ENCODE measurements at regions not wholly inside any gene's neighbourhood (a gene's known extent, or its start where the extent isn't known, plus 50 kb on each side); places are given as distances from the start of the nearest gene placed in this dataset.

- no peak overlapping the region for H3K9ac ChIP-seq (ENCODE audit: insufficient read length)
- no peak overlapping the region for H3K4me3 ChIP-seq
- TF ChIP-seq EZH2 (IDR thresholded peaks at IDR 0.05) (no peak), FOXP2 (optimal IDR thresholded peaks at IDR 0.05; ENCODE audit: control extremely low read depth, extremely low read length, insufficient read depth) (no peak), POLR2AphosphoS5 (IDR thresholded peaks at IDR 0.05; ENCODE audit: borderline replicate concordance, low read depth, low read length) (no peak)
- no peaks in the 10 kb centered on the region for H3K9me3 ChIP-seq (ENCODE audit: low read depth, low read length)
- DNase-seq (ENCODE audit: low read depth, low spot score), result no peak
- no peaks in the 10 kb centered on the region for H3K36me3 ChIP-seq (ENCODE audit: insufficient read depth, low read length)
- no peak overlapping the region for H3K27ac ChIP-seq
Measured at GRCh38 chr14:28584951-28585350, 181.6 kb upstream of the FOXG1 start.

GRCh38 chr14:28589792-28590191 is 176.8 kb upstream of the FOXG1 start:
- H3K4me3 ChIP-seq, result no peak overlapping the region
- no peak for DNase-seq (ENCODE audit: low read depth, low spot score)
- H3K36me3 ChIP-seq (ENCODE audit: insufficient read depth, low read length), result no peaks in the 10 kb centered on the region
- no peak overlapping the region for H3K9ac ChIP-seq (ENCODE audit: insufficient read length)
- no peak overlapping the region for H3K27ac ChIP-seq
- H3K9me3 ChIP-seq (ENCODE audit: low read depth, low read length), result no peaks in the 10 kb centered on the region
- no peak for TF ChIP-seq FOXP2 (optimal IDR thresholded peaks at IDR 0.05; ENCODE audit: control extremely low read depth, extremely low read length, insufficient read depth)
- TF ChIP-seq EZH2 (IDR thresholded peaks at IDR 0.05), result no peak
- TF ChIP-seq POLR2AphosphoS5 (IDR thresholded peaks at IDR 0.05; ENCODE audit: borderline replicate concordance, low read depth, low read length), result no peak

GRCh38 chr14:28596391-28596790 is 170.2 kb upstream of the FOXG1 start:
- H3K4me3 ChIP-seq, result no peak overlapping the region
- no peak overlapping the region for H3K27ac ChIP-seq
- H3K36me3 ChIP-seq (ENCODE audit: insufficient read depth, low read length), result no peaks in the 10 kb centered on the region
- DNase-seq (ENCODE audit: low read depth, low spot score), result no peak
- no peak overlapping the region for H3K9ac ChIP-seq (ENCODE audit: insufficient read length)
- H3K9me3 ChIP-seq (ENCODE audit: low read depth, low read length), result no peaks in the 10 kb centered on the region
- TF ChIP-seq FOXP2 (optimal IDR thresholded peaks at IDR 0.05; ENCODE audit: control extremely low read depth, extremely low read length, insufficient read depth) (no peak), EZH2 (IDR thresholded peaks at IDR 0.05) (no peak), POLR2AphosphoS5 (IDR thresholded peaks at IDR 0.05; ENCODE audit: borderline replicate concordance, low read depth, low read length) (no peak)

- Histone ChIP-seq H3K36me3 (ENCODE audit: insufficient read depth, low read length) (no peaks in the 10 kb centered on the region), H3K4me3 (no peak overlapping the region), H3K9me3 (ENCODE audit: low read depth, low read length) (no peaks in the 10 kb centered on the region), H3K27ac (no peak overlapping the region), H3K9ac (ENCODE audit: insufficient read length) (no peak overlapping the region)
- no peak for DNase-seq (ENCODE audit: low read depth, low spot score)
- TF ChIP-seq FOXP2 (optimal IDR thresholded peaks at IDR 0.05; ENCODE audit: control extremely low read depth, extremely low read length, insufficient read depth) (no peak), EZH2 (IDR thresholded peaks at IDR 0.05) (no peak)
Measured at GRCh38 chr14:28599191-28599590, 167.4 kb upstream of the FOXG1 start.

- no peaks in the 10 kb centered on the region for H3K9me3 ChIP-seq (ENCODE audit: low read depth, low read length)
- no peak overlapping the region for H3K4me3 ChIP-seq
- no peak overlapping the region for H3K9ac ChIP-seq (ENCODE audit: insufficient read length)
- no peak for DNase-seq (ENCODE audit: low read depth, low spot score)
- H3K36me3 ChIP-seq (ENCODE audit: insufficient read depth, low read length), result no peaks in the 10 kb centered on the region
- TF ChIP-seq FOXP2 (optimal IDR thresholded peaks at IDR 0.05; ENCODE audit: control extremely low read depth, extremely low read length, insufficient read depth), result no peak
- no peak overlapping the region for H3K27ac ChIP-seq
Measured at GRCh38 chr14:28599605-28600004, 167.0 kb upstream of the FOXG1 start.

- no peak for TF ChIP-seq POLR2AphosphoS5 (IDR thresholded peaks at IDR 0.05; ENCODE audit: borderline replicate concordance, low read depth, low read length)
- no peak for TF ChIP-seq EZH2 (IDR thresholded peaks at IDR 0.05)
- no peak for TF ChIP-seq FOXP2 (optimal IDR thresholded peaks at IDR 0.05; ENCODE audit: control extremely low read depth, extremely low read length, insufficient read depth)
- DNase-seq (ENCODE audit: low read depth, low spot score), result no peak
- no peaks in the 10 kb centered on the region for H3K36me3 ChIP-seq (ENCODE audit: insufficient read depth, low read length)
- H3K9ac ChIP-seq (ENCODE audit: insufficient read length), result no peak overlapping the region
- no peaks in the 10 kb centered on the region for H3K9me3 ChIP-seq (ENCODE audit: low read depth, low read length)
- no peak overlapping the region for H3K27ac ChIP-seq
- no peak overlapping the region for H3K4me3 ChIP-seq
Measured at GRCh38 chr14:28603606-28604005, 163.0 kb upstream of the FOXG1 start.

GRCh38 chr14:28607661-28608060 is 158.9 kb upstream of the FOXG1 start:
- no peak for TF ChIP-seq FOXP2 (optimal IDR thresholded peaks at IDR 0.05; ENCODE audit: control extremely low read depth, extremely low read length, insufficient read depth)
- no peak for TF ChIP-seq POLR2AphosphoS5 (IDR thresholded peaks at IDR 0.05; ENCODE audit: borderline replicate concordance, low read depth, low read length)
- TF ChIP-seq EZH2 (IDR thresholded peaks at IDR 0.05), result no peak
- DNase-seq (ENCODE audit: low read depth, low spot score), result no peak

GRCh38 chr14:28608443-28608842 is 158.1 kb upstream of the FOXG1 start:
- Histone ChIP-seq H3K4me3 (no peak overlapping the region), H3K27ac (no peak overlapping the region), H3K9ac (ENCODE audit: insufficient read length) (no peak overlapping the region), H3K36me3 (ENCODE audit: insufficient read depth, low read length) (no peaks in the 10 kb centered on the region), H3K9me3 (ENCODE audit: low read depth, low read length) (no peaks in the 10 kb centered on the region)
- no peak for TF ChIP-seq POLR2AphosphoS5 (IDR thresholded peaks at IDR 0.05; ENCODE audit: borderline replicate concordance, low read depth, low read length)
- no peak for DNase-seq (ENCODE audit: low read depth, low spot score)

More at GRCh38 chr14:28607661-28608060, 158.9 kb upstream of the FOXG1 start:
- Histone ChIP-seq H3K27ac (no peak overlapping the region), H3K36me3 (ENCODE audit: insufficient read depth, low read length) (no peaks in the 10 kb centered on the region), H3K4me3 (no peak overlapping the region), H3K9ac (ENCODE audit: insufficient read length) (no peak overlapping the region), H3K9me3 (ENCODE audit: low read depth, low read length) (no peaks in the 10 kb centered on the region)

- DNase-seq (ENCODE audit: low read depth, low spot score), result peak; percentile 60
- Histone ChIP-seq H3K27ac (no peak overlapping the region), H3K4me3 (no peak overlapping the region), H3K9me3 (ENCODE audit: low read depth, low read length) (no peaks in the 10 kb centered on the region), H3K9ac (ENCODE audit: insufficient read length) (no peak overlapping the region), H3K36me3 (ENCODE audit: insufficient read depth, low read length) (no peaks in the 10 kb centered on the region)
- TF ChIP-seq FOXP2 (optimal IDR thresholded peaks at IDR 0.05; ENCODE audit: control extremely low read depth, extremely low read length, insufficient read depth) (no peak), EZH2 (IDR thresholded peaks at IDR 0.05) (no peak), POLR2AphosphoS5 (IDR thresholded peaks at IDR 0.05; ENCODE audit: borderline replicate concordance, low read depth, low read length) (no peak)
Measured at GRCh38 chr14:28608851-28609828, 157.4 kb upstream of the FOXG1 start.
